Adrenal gland (tissue), 9 donors: ENCODE measurements at regions not wholly inside any gene's neighbourhood (a gene's known extent, or its start where the extent isn't known, plus 50 kb on each side); places are given as distances from the start of the nearest gene placed in this dataset.

ENCODE experiments used
- DNase-seq, 7 donors: peaks; one replicate each; pipeline ENCODE4 v3.0.0-alpha.2; 2019 to 2020
- H3K27ac ChIP-seq, 5 donors: fragments of 200-600 bp; sonication (generic) in 4 of 5; 1 replicate in 3 of 5; 2 replicates in 2 of 5; pipeline versions ENCODE4 v1.5.1 to v1.8.0; 2016 to 2020; ENCODE audit warnings: mild to moderate bottlenecking in 1 of 5
- H3K27me3 ChIP-seq: fragments of 200-600 bp; 2 replicates; pipeline ENCODE4 v1.8.0; 2021
- H3K36me3 ChIP-seq, 2 donors: fragments of 200-600 bp; replicated peaks in 1 of 2; 1 replicate in 1 of 2; 2 replicates in 1 of 2; pipeline versions ENCODE4 v1.5.1 to v1.8.0; 2018 to 2022
- H3K4me1 ChIP-seq, 2 donors: fragments of 200-600 bp; replicated peaks in 1 of 2; 1 replicate in 1 of 2; 2 replicates in 1 of 2; pipeline versions ENCODE4 v1.5.1 to v1.8.0; 2018 to 2021
- H3K4me3 ChIP-seq, 4 donors: fragments of 200-600 bp; sonication (generic) in 3 of 4; one replicate each; pipeline ENCODE4 v1.5.1; 2016 to 2018
- H3K9me3 ChIP-seq, 3 donors: fragments of 200-600 bp; sonication (generic) in 1 of 3; replicated peaks in 1 of 3; 1 replicate in 2 of 3; 2 replicates in 1 of 3; pipeline versions ENCODE4 v1.5.1 to v1.8.0; 2016 to 2021
- POLR2A ChIP-seq, 2 donors: fragments of 450-650 bp; IDR thresholded peaks; one replicate each; pipeline ENCODE4 v1.6.1; 2017; ENCODE audit warnings: antibody characterized with exemption in 2 of 2, mild to moderate bottlenecking in 2 of 2, moderate library complexity in 1 of 2
- WGBS, 4 donors: extraction: QIAGEN DNeasy Blood & Tissue Kit in 2 of 4; methylation state at CpG; one replicate each; pipeline versions ENCODE4 v1.1.5 to v1.1.7; 2013 to 2017; 5-methylcytosine and 5-hydroxymethylcytosine counted together
- intact Hi-C, 2 donors: fragments of 100-400 bp; cut with DNase I; formaldehyde crosslinking; loops; one replicate each; pipeline versions ENCODE4 v1.14.1 to v1.15.0; 2022 to 2023
- TF ChIP-seq, protein P1 (sequence below), 6 experiments: fragments of 450-650 bp in 4 of 6; fragments of 200-600 bp in 2 of 6; sonication (generic) in 1 of 6; IDR thresholded peaks; 1 replicate in 5 of 6; 2 replicates in 1 of 6; pipeline versions ENCODE4 v1.5.1 to v1.8.0; 2016 to 2021; ENCODE audit warnings: antibody characterized with exemption in 6 of 6, mild to moderate bottlenecking in 2 of 6, moderate library complexity in 1 of 6
- donor health status: healthy with polysubstance abuse.
- donor health status: Bipolar disorder and iron deficiency.
- donor health status: DM: yes; HTN: yes; CAD: no.
- donor health status: DM: no; HTN: no; CAD: no.
- donor health status: DM: no; HTN: no; CAD: no.

DNA sequence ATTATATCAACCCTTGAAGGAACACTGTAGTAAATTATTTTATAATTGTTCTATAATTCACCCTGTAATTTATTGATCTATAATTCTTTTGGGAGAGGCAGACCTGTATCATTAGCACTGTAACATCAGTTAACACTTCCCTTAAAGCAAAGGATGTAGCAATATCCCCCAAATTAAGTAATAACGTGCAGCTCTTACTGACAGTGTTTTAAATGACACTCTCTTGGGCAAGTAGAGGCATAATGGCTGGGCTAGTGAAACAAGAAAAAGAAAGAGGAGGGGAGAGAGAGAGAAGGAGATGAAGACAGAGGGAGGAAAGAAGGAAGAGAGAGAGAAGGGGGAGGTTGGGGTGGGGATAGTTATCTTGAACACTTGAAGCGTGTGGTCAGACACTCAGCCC is 161.0 kb upstream of the RNF32 start:
- H3K36me3 ChIP-seq = no peaks in the 10 kb centered on the region
- intact Hi-C loops = loop anchor here in 1 of 2 donors (5.0 kb wide), 1 partner anchor 672 kb away; no protein-coding TSS in a partner anchor

DNA sequence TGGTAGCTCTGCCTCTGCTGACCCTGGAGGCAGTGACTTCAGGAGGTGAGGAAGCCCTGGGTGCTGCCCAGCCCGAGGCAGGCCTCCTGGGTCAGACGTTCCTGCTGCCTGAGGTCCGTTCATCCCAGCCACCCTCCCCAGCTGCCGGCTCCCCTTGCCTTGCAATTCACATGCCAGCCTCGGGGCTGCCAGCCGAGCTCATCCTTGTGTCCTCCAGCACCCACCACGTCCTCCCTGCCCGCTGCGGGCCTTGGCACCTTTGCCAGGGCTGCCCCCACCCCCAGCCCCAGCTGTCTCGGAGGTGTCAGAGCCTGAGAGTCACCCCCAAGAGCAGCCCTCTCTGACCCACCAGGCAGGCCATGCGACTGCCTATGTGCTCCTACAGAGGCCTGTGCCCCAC is 162.1 kb upstream of the RNF32 start:
- DNase-seq = no peak
- 74 to 93% (median 89%) methylated on average over 5 to 11 of the region's 11 CpGs for WGBS, 4 donors
- intact Hi-C loops = loop anchor here in 1 of 2 donors (5.0 kb wide), 1 partner anchor 671 kb away; no protein-coding TSS in a partner anchor

More for the DNA sequence above, 161.0 kb upstream of the RNF32 start:
- TF ChIP-seq, protein P1, sequence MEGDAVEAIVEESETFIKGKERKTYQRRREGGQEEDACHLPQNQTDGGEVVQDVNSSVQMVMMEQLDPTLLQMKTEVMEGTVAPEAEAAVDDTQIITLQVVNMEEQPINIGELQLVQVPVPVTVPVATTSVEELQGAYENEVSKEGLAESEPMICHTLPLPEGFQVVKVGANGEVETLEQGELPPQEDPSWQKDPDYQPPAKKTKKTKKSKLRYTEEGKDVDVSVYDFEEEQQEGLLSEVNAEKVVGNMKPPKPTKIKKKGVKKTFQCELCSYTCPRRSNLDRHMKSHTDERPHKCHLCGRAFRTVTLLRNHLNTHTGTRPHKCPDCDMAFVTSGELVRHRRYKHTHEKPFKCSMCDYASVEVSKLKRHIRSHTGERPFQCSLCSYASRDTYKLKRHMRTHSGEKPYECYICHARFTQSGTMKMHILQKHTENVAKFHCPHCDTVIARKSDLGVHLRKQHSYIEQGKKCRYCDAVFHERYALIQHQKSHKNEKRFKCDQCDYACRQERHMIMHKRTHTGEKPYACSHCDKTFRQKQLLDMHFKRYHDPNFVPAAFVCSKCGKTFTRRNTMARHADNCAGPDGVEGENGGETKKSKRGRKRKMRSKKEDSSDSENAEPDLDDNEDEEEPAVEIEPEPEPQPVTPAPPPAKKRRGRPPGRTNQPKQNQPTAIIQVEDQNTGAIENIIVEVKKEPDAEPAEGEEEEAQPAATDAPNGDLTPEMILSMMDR (IDR thresholded peaks at IDR 0.05) = no peak
- no peak for TF ChIP-seq POLR2A (IDR thresholded peaks at IDR 0.05)
- Histone ChIP-seq H3K9me3 (no peaks in the 10 kb centered on the region), H3K4me1 (peaks cover 3 to 6% of the 10 kb centered on the region in 2 donors), H3K4me3 (no peak overlapping the region), H3K27me3 (no peaks in the 10 kb centered on the region), H3K27ac (no peak overlapping the region)
- 76 to 81% (median 77%) methylated on average over 2 of the region's 2 CpGs for WGBS, 4 donors
- DNase-seq = no peak

DNA sequence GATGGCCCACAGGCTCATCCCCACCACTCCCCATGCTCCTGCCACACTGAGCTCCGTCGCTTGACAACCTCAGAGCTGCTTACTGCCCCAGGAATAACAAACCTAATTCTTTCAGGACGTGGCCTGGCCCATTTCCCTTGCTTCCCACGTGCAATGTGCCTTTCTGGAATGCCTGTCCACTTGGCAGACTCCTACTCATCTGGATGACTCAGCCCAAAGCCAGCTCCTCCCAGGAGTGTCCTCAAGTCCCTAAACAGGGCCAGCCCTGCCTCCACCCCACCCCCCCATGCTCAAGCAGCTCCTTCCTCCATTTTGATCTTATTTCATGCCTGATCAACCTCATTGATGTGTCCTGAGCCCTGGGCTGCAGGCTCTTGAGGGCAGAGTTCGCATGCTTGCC is 164.9 kb upstream of the RNF32 start:
- intact Hi-C loops = loop anchor here in 1 of 2 donors (5.0 kb wide), 1 partner anchor 668 kb away; no protein-coding TSS in a partner anchor
- WGBS, 4 donors = 47 to 76% (median 55%) methylated on average over 4 to 5 of the region's 5 CpGs
- Histone ChIP-seq H3K4me3 (no peak overlapping the region), H3K4me1 (peaks cover 11 to 15% of the 10 kb centered on the region in 2 donors), H3K9me3 (no peaks in the 10 kb centered on the region), H3K36me3 (no peaks in the 10 kb centered on the region), H3K27ac (peak overlapping the region in 1 of 5 donors; percentile 37), H3K27me3 (no peaks in the 10 kb centered on the region)
- DNase-seq = peak; percentile 56 to 89 (median 83)
- TF ChIP-seq, protein P1 (IDR thresholded peaks at IDR 0.05) = no peak
- TF ChIP-seq POLR2A (IDR thresholded peaks at IDR 0.05) = no peak

More for the DNA sequence above, 162.1 kb upstream of the RNF32 start:
- peaks cover 11 to 15% of the 10 kb centered on the region in 2 donors for H3K4me1 ChIP-seq
- no peak for TF ChIP-seq POLR2A (IDR thresholded peaks at IDR 0.05)
- TF ChIP-seq, protein P1 (IDR thresholded peaks at IDR 0.05) = no peak
- no peak overlapping the region for H3K27ac ChIP-seq
- no peaks in the 10 kb centered on the region for H3K36me3 ChIP-seq
- H3K4me3 ChIP-seq = no peak overlapping the region
- H3K27me3 ChIP-seq = no peaks in the 10 kb centered on the region
- no peaks in the 10 kb centered on the region for H3K9me3 ChIP-seq

DNA sequence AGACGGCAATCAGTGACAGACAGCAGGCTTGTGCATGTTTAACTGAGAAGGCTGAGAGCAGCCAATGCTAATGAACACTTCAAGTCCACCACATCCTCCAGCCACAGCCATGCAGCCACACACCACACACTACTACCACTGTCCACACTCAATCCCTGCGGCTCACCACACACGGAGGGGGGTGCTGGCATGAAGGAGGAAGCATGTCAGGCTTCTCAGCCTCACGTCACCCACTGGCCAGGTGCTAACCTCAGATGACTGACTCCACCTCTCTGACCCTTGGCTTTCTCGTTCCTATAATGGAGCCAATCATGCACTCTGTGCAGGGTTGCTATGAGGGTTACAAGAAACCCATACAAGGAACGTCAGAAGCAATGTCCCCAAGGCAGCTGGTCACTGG is 165.4 kb upstream of the RNF32 start:
- Histone ChIP-seq H3K9me3 (no peaks in the 10 kb centered on the region), H3K4me3 (no peak overlapping the region), H3K27me3 (no peaks in the 10 kb centered on the region), H3K27ac (peak overlapping the region in 1 of 5 donors; percentile 37), H3K36me3 (no peaks in the 10 kb centered on the region), H3K4me1 (peaks cover 11 to 15% of the 10 kb centered on the region in 2 donors)
- 76 to 90% (median 87%) methylated on average over 6 of the region's 6 CpGs for WGBS, 4 donors
- no peak for TF ChIP-seq POLR2A (IDR thresholded peaks at IDR 0.05)
- TF ChIP-seq, protein P1 (IDR thresholded peaks at IDR 0.05) = no peak
- no peak for DNase-seq
- intact Hi-C loops = loop anchor here in 1 of 2 donors (5.0 kb wide), 1 partner anchor 668 kb away; no protein-coding TSS in a partner anchor
